ENCODE measurements at regions not wholly inside any gene's neighbourhood (a gene's known extent, or its start where the extent isn't known, plus 50 kb on each side); places are given as distances from the start of the nearest gene placed in this dataset.
A peak's percentile ranks its signal among the peaks of the same experiment; 100 is the strongest.

- peaks cover 10% of the 10 kb centered on the region for H3K27me3 Mint-ChIP-seq
- H3K36me3 Mint-ChIP-seq (ENCODE audit: low read depth), result no peaks in the 10 kb centered on the region
- H3K4me1 Mint-ChIP-seq, result peaks cover 19% of the 10 kb centered on the region
- no peaks in the 10 kb centered on the region for H3K9me3 ChIP-seq (ENCODE audit: control insufficient read depth, low read length, poor library complexity, severe bottlenecking)
- H3K4me3 Mint-ChIP-seq, result no peak overlapping the region
- ATAC-seq, result no peak
- no peak for DNase-seq
- H3K27ac Mint-ChIP-seq, result no peak overlapping the region
Measured at GRCh38 chr10:8297959-8298358, 243.5 kb downstream of the GATA3 start.

GRCh38 chr10:8298896-8299570 lies 244.5 kb downstream of the GATA3 start:
- Mint-ChIP-seq H3K36me3 (ENCODE audit: low read depth) (no peaks in the 10 kb centered on the region), H3K27ac (no peak overlapping the region), H3K27me3 (peaks cover 12% of the 10 kb centered on the region), H3K4me3 (no peak overlapping the region), H3K4me1 (peaks cover 20% of the 10 kb centered on the region)
- no peak for DNase-seq
- no peaks in the 10 kb centered on the region for H3K9me3 ChIP-seq (ENCODE audit: control insufficient read depth, low read length, poor library complexity, severe bottlenecking)
- ATAC-seq, result no peak

GRCh38 chr10:8300925-8301324 lies 246.4 kb downstream of the GATA3 start:
- Mint-ChIP-seq H3K27me3 (peaks cover 12% of the 10 kb centered on the region), H3K4me3 (no peak overlapping the region), H3K4me1 (peaks cover 15% of the 10 kb centered on the region), H3K36me3 (ENCODE audit: low read depth) (no peaks in the 10 kb centered on the region), H3K27ac (no peak overlapping the region)
- ATAC-seq (no peak), DNase-seq (no peak)
- H3K9me3 ChIP-seq (ENCODE audit: control insufficient read depth, low read length, poor library complexity, severe bottlenecking), result no peaks in the 10 kb centered on the region

- H3K4me1 Mint-ChIP-seq, result peaks cover 15% of the 10 kb centered on the region
- no peak for DNase-seq
- H3K27me3 Mint-ChIP-seq, result peaks cover 12% of the 10 kb centered on the region
- no peaks in the 10 kb centered on the region for H3K9me3 ChIP-seq (ENCODE audit: control insufficient read depth, low read length, poor library complexity, severe bottlenecking)
- no peaks in the 10 kb centered on the region for H3K36me3 Mint-ChIP-seq (ENCODE audit: low read depth)
- H3K4me3 Mint-ChIP-seq, result no peak overlapping the region
- ATAC-seq, result no peak
- no peak overlapping the region for H3K27ac Mint-ChIP-seq
Measured at GRCh38 chr10:8301333-8301732, 246.8 kb downstream of the GATA3 start.

GRCh38 chr10:8301831-8302230 lies 247.3 kb downstream of the GATA3 start:
- no peak for DNase-seq
- Mint-ChIP-seq H3K4me1 (peaks cover 15% of the 10 kb centered on the region), H3K27me3 (peaks cover 12% of the 10 kb centered on the region), H3K36me3 (ENCODE audit: low read depth) (no peaks in the 10 kb centered on the region), H3K4me3 (no peak overlapping the region), H3K27ac (no peak overlapping the region)
- ATAC-seq, result no peak
- H3K9me3 ChIP-seq (ENCODE audit: control insufficient read depth, low read length, poor library complexity, severe bottlenecking), result no peaks in the 10 kb centered on the region

- H3K27ac Mint-ChIP-seq, result peak overlapping the region; percentile 62
- H3K36me3 Mint-ChIP-seq (ENCODE audit: low read depth), result no peaks in the 10 kb centered on the region
- no peak for ATAC-seq
Measured at GRCh38 chr10:8302565-8302964, 248.1 kb downstream of the GATA3 start.

GRCh38 chr10:8304861-8305260 lies 250.4 kb downstream of the GATA3 start:
- no peaks in the 10 kb centered on the region for H3K36me3 Mint-ChIP-seq (ENCODE audit: low read depth)
- peaks cover 9% of the 10 kb centered on the region for H3K4me1 Mint-ChIP-seq
- peaks cover 8% of the 10 kb centered on the region for H3K27me3 Mint-ChIP-seq
- no peak for ATAC-seq
- no peak overlapping the region for H3K27ac Mint-ChIP-seq
- no peaks in the 10 kb centered on the region for H3K9me3 ChIP-seq (ENCODE audit: control insufficient read depth, low read length, poor library complexity, severe bottlenecking)
- no peak for DNase-seq
- H3K4me3 Mint-ChIP-seq, result no peak overlapping the region

More at GRCh38 chr10:8302565-8302964, 248.1 kb downstream of the GATA3 start:
- DNase-seq, result no peak
- no peak overlapping the region for H3K4me3 Mint-ChIP-seq
- H3K27me3 Mint-ChIP-seq, result peaks cover 12% of the 10 kb centered on the region
- H3K4me1 Mint-ChIP-seq, result peaks cover 9% of the 10 kb centered on the region
- no peaks in the 10 kb centered on the region for H3K9me3 ChIP-seq (ENCODE audit: control insufficient read depth, low read length, poor library complexity, severe bottlenecking)

GRCh38 chr10:8305876-8306652 lies 251.6 kb downstream of the GATA3 start:
- no peaks in the 10 kb centered on the region for H3K36me3 Mint-ChIP-seq (ENCODE audit: low read depth)
- no peaks in the 10 kb centered on the region for H3K9me3 ChIP-seq (ENCODE audit: control insufficient read depth, low read length, poor library complexity, severe bottlenecking)
- peaks cover 8% of the 10 kb centered on the region for H3K27me3 Mint-ChIP-seq
- H3K4me1 Mint-ChIP-seq, result peaks cover 9% of the 10 kb centered on the region
- ATAC-seq, result no peak
- no peak for DNase-seq
- H3K27ac Mint-ChIP-seq, result no peak overlapping the region
- H3K4me3 Mint-ChIP-seq, result no peak overlapping the region

- ATAC-seq (no peak), DNase-seq (no peak)
- H3K4me3 Mint-ChIP-seq, result no peak overlapping the region
- peaks cover 9% of the 10 kb centered on the region for H3K4me1 Mint-ChIP-seq
- no peaks in the 10 kb centered on the region for H3K9me3 ChIP-seq (ENCODE audit: control insufficient read depth, low read length, poor library complexity, severe bottlenecking)
- H3K27ac Mint-ChIP-seq, result peak overlapping the region; percentile 34
- H3K36me3 Mint-ChIP-seq (ENCODE audit: low read depth), result peaks cover 2% of the 10 kb centered on the region
- H3K27me3 Mint-ChIP-seq, result peaks cover 8% of the 10 kb centered on the region
Measured at GRCh38 chr10:8306685-8307364, 252.3 kb downstream of the GATA3 start.

GRCh38 chr10:8310930-8311329 lies 256.4 kb downstream of the GATA3 start:
- no peak overlapping the region for H3K27ac Mint-ChIP-seq
- peaks cover 2% of the 10 kb centered on the region for H3K36me3 Mint-ChIP-seq (ENCODE audit: low read depth)
- ATAC-seq (no peak), DNase-seq (no peak)
- no peaks in the 10 kb centered on the region for H3K9me3 ChIP-seq (ENCODE audit: control insufficient read depth, low read length, poor library complexity, severe bottlenecking)
- no peak overlapping the region for H3K4me3 Mint-ChIP-seq
- no peaks in the 10 kb centered on the region for H3K27me3 Mint-ChIP-seq
- peaks cover 2% of the 10 kb centered on the region for H3K4me1 Mint-ChIP-seq

- H3K27me3 Mint-ChIP-seq, result no peaks in the 10 kb centered on the region
- H3K27ac Mint-ChIP-seq, result no peak overlapping the region
- H3K9me3 ChIP-seq (ENCODE audit: control insufficient read depth, low read length, poor library complexity, severe bottlenecking), result no peaks in the 10 kb centered on the region
- peaks cover 4% of the 10 kb centered on the region for H3K4me1 Mint-ChIP-seq
- no peak for DNase-seq
- ATAC-seq, result no peak
- no peak overlapping the region for H3K4me3 Mint-ChIP-seq
- peaks cover 2% of the 10 kb centered on the region for H3K36me3 Mint-ChIP-seq (ENCODE audit: low read depth)
Measured at GRCh38 chr10:8311526-8312070, 257.1 kb downstream of the GATA3 start.

GRCh38 chr10:8312079-8312478 lies 257.6 kb downstream of the GATA3 start:
- Mint-ChIP-seq H3K27me3 (no peaks in the 10 kb centered on the region), H3K4me1 (peaks cover 4% of the 10 kb centered on the region), H3K36me3 (ENCODE audit: low read depth) (peaks cover 2% of the 10 kb centered on the region), H3K27ac (no peak overlapping the region), H3K4me3 (no peak overlapping the region)
- no peaks in the 10 kb centered on the region for H3K9me3 ChIP-seq (ENCODE audit: control insufficient read depth, low read length, poor library complexity, severe bottlenecking)
- ATAC-seq (no peak), DNase-seq (no peak)

- Mint-ChIP-seq H3K4me3 (no peak overlapping the region), H3K27ac (no peak overlapping the region), H3K36me3 (ENCODE audit: low read depth) (peaks cover 2% of the 10 kb centered on the region), H3K4me1 (peaks cover 4% of the 10 kb centered on the region), H3K27me3 (no peaks in the 10 kb centered on the region)
- ATAC-seq, result no peak
- no peaks in the 10 kb centered on the region for H3K9me3 ChIP-seq (ENCODE audit: control insufficient read depth, low read length, poor library complexity, severe bottlenecking)
- no peak for DNase-seq
Measured at GRCh38 chr10:8312781-8313180, 258.3 kb downstream of the GATA3 start.
